RWPE1 (cell line): ENCODE measurements at regions not wholly inside any gene's neighbourhood (a gene's known extent, or its start where the extent isn't known, plus 50 kb on each side); places are given as distances from the start of the nearest gene placed in this dataset.

Source experiments
- CTCF ChIA-PET: fragments of 350-600 bp; sonication (Branson Sonifier 250); formaldehyde crosslinking; extraction: SDS; loops from one replicate; lab custom pipeline; 2021; lab: Yijun Ruan, JAX
- POLR2A ChIA-PET: fragments of 400-600 bp; formaldehyde crosslinking; extraction: SDS; loops from one replicate; lab custom pipeline; 2020; ENCODE audit warnings: antibody characterized with exemption; ENCODE audit not compliant: low non-redundant PET; lab: Yijun Ruan, JAX
- DNase-seq: peaks from one replicate; pipeline ENCODE4 v3.0.0; 2012; ENCODE audit warnings: low spot score
- H3K27ac ChIP-seq: fragments of 450-650 bp; 2 replicates; pipeline ENCODE4 v1.5.1; 2017
- TF ChIP-seq, protein P1 (sequence below): fragments of 450-650 bp; conservative IDR thresholded peaks from 2 replicates; pipeline ENCODE4 v1.5.1; 2017; ENCODE audit warnings: low read depth, mild to moderate bottlenecking

DNA sequence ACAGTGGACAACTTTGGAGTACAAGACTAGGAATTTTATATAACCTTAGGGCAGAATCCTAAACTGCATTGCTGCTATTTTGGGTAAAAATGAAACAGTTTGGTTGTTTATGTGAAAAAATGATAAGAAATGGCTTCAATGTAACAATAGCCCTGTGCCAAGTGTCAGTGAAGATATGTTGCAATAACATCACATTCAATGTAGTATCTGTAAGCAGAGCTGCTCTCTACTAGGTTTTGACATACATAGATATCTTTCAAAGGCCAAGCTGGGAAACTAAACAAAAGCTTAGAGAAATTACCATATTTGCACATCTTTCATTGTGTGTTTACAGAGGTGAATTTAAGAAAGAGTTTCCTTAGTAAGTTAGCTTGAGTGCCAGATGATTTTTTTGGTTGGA is 135.0 kb upstream of the DOK6 start:
- POLR2A ChIA-PET, result no interaction called here

DNA sequence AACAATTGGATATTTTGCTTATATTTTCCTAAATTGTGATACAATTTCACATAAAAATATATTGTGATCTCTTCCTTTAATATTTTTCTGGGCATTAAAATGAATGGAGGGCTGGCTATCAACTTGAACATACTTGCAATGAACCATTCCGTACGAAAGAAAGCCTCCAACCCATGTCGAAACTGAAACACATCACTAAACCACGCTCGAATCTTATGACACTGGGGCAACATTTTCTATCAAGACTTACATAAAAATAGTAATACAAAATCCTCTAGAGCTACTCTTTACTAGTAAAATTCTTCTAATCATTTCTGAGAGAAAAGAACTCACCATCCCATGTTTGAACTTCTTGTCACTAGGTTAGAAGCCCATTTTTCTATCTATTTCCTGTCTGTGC is 132.8 kb upstream of the DOK6 start:
- TF ChIP-seq, protein P1, sequence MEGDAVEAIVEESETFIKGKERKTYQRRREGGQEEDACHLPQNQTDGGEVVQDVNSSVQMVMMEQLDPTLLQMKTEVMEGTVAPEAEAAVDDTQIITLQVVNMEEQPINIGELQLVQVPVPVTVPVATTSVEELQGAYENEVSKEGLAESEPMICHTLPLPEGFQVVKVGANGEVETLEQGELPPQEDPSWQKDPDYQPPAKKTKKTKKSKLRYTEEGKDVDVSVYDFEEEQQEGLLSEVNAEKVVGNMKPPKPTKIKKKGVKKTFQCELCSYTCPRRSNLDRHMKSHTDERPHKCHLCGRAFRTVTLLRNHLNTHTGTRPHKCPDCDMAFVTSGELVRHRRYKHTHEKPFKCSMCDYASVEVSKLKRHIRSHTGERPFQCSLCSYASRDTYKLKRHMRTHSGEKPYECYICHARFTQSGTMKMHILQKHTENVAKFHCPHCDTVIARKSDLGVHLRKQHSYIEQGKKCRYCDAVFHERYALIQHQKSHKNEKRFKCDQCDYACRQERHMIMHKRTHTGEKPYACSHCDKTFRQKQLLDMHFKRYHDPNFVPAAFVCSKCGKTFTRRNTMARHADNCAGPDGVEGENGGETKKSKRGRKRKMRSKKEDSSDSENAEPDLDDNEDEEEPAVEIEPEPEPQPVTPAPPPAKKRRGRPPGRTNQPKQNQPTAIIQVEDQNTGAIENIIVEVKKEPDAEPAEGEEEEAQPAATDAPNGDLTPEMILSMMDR, result no peak
- no peak for DNase-seq
- ChIA-PET POLR2A (no interaction called here), CTCF (no interaction called here)
- no peak overlapping the region for H3K27ac ChIP-seq

More for the DNA sequence above, 135.0 kb upstream of the DOK6 start:
- CTCF ChIA-PET, result no interaction called here
- no peak overlapping the region for H3K27ac ChIP-seq
- TF ChIP-seq, protein P1, result no peak
- DNase-seq, result no peak

GRCh38 chr18:69282371-69282770 is 118.3 kb upstream of the DOK6 start:
- ChIA-PET POLR2A (no interaction called here), CTCF (interaction anchor here (0.6 kb wide), 1 partner anchor 62 kb away, joined by 3 read pairs; no protein-coding TSS in a partner anchor)
- TF ChIP-seq, protein P1, result no peak
- DNase-seq, result no peak
- no peak overlapping the region for H3K27ac ChIP-seq

GRCh38 chr18:69291044-69291443 is 109.6 kb upstream of the DOK6 start:
- CTCF ChIA-PET, result interaction anchor here (0.5 kb wide), 1 partner anchor 214 kb away, joined by 4 read pairs; no protein-coding TSS in a partner anchor
- no peak for DNase-seq
- POLR2A ChIA-PET, result no interaction called here
- H3K27ac ChIP-seq, result no peak overlapping the region
- TF ChIP-seq, protein P1, result no peak

DNA sequence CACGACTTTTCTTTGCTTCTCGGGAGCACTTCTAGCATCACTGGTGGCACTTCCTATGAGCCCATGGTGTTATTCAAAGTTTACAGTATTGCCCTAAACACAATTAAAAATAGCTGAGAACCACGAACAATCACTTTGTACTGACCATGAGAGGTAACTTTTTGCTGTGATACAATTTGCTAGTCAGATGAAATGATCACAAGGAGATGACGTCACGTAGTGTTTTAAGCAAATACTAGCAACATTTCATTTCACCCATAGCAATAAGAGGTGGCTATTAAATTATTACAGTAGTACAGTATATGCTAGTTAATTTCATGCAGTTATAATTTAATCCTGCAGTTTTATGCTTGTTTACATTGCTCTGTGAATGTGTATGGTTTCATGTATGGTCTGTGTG is 108.9 kb upstream of the DOK6 start:
- DNase-seq, result no peak
- CTCF ChIA-PET, result no interaction called here
- H3K27ac ChIP-seq, result no peak overlapping the region
- TF ChIP-seq, protein P1, result no peak
- POLR2A ChIA-PET, result no interaction called here

DNA sequence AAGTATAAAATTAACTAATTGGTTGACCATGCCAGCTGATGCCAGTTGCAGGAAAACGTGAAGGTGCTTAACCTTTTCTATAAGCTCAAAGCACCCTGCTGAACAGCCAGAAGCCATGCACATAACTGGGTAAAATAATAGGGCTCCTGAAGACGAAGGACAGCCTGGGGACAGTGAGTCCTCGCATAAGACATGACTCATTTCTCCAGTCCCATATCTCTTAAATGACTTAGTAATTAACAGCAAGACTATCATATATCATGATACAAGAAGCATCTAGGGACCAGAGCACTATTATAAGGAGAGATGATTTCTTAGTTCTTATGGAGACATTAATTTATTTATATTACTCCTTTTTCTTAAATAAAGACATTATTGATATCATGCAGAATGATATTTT is 100.5 kb upstream of the DOK6 start:
- H3K27ac ChIP-seq, result no peak overlapping the region
- ChIA-PET CTCF (no interaction called here), POLR2A (no interaction called here)

More for the DNA sequence above, 100.5 kb upstream of the DOK6 start:
- no peak for DNase-seq
- TF ChIP-seq, protein P1, result no peak
